Stimulated activated naive CD8-positive, alpha-beta T cell treated with anti-CD3 and anti-CD28 coated beads, Interleukin-15, Interleukin-2, amounts not matched to agents 100 U/mL and 50 U/mL, for 24 hours (primary cell): ENCODE measurements at regions not wholly inside any gene's neighbourhood (a gene's known extent, or its start where the extent isn't known, plus 50 kb on each side); places are given as distances from the start of the nearest gene placed in this dataset.
"Not testable (repeated sequence)": the region's sequence is repeated elsewhere in the genome, so short reads cannot be mapped to it uniquely, and the experiment has no call there.

Source experiments
- ATAC-seq: fragments of 150-1000 bp; cut with Tn5 transposase; one replicate; pipeline ENCODE4 v1.10.0; 2021
- DNase-seq: peaks from one replicate; pipeline ENCODE4 v3.0.0; 2021

GRCh38 chr6:159642995-159643394 is 50.0 kb downstream of the SOD2 start:
- DNase-seq: no peak
- no peak for ATAC-seq

- ATAC-seq (no peak), DNase-seq (no peak)
Measured at GRCh38 chr6:159642481-159642880, 50.6 kb downstream of the SOD2 start.

- DNase-seq: no peak
- no peak for ATAC-seq
Measured at GRCh38 chr6:159640722-159641482, 52.1 kb downstream of the SOD2 start.

- DNase-seq (no peak), ATAC-seq (no peak)
Measured at GRCh38 chr6:159640322-159640721, 52.7 kb downstream of the SOD2 start.

- ATAC-seq (no peak), DNase-seq (no peak)
Measured at GRCh38 chr6:159639721-159640120, 53.3 kb downstream of the SOD2 start.

GRCh38 chr6:159633196-159633595 is 59.8 kb downstream of the SOD2 start:
- DNase-seq (no peak), ATAC-seq (no peak)

GRCh38 chr6:159631886-159632285 is 61.2 kb downstream of the SOD2 start:
- no peak for DNase-seq
- no peak for ATAC-seq

- no peak for DNase-seq
- no peak for ATAC-seq
Measured at GRCh38 chr6:159627939-159628338, 65.1 kb downstream of the SOD2 start.

GRCh38 chr6:159626506-159626905 is 66.5 kb downstream of the SOD2 start:
- DNase-seq, ATAC-seq: not testable (repeated sequence)

- ATAC-seq (no peak), DNase-seq (no peak)
Measured at GRCh38 chr6:159623156-159623555, 69.9 kb downstream of the SOD2 start.

- DNase-seq (no peak), ATAC-seq (no peak)
Measured at GRCh38 chr6:159620947-159621346, 72.1 kb downstream of the SOD2 start.

GRCh38 chr6:159617444-159617843 is 75.6 kb downstream of the SOD2 start:
- DNase-seq (no peak), ATAC-seq (no peak)

- ATAC-seq: no peak
Measured at GRCh38 chr6:159616456-159616855, 76.6 kb downstream of the SOD2 start.

GRCh38 chr6:159615918-159616317 is 77.1 kb downstream of the SOD2 start:
- DNase-seq (no peak), ATAC-seq (no peak)

More at GRCh38 chr6:159616456-159616855, 76.6 kb downstream of the SOD2 start:
- no peak for DNase-seq

- DNase-seq (no peak), ATAC-seq (no peak)
Measured at GRCh38 chr6:159610881-159611280, 82.2 kb downstream of the SOD2 start.

- DNase-seq (no peak), ATAC-seq (no peak)
Measured at GRCh38 chr6:159609652-159610178, 83.3 kb downstream of the SOD2 start.

- DNase-seq (no peak), ATAC-seq (no peak)
Measured at GRCh38 chr6:159608961-159609651, 83.9 kb downstream of the SOD2 start.

- ATAC-seq (no peak), DNase-seq (no peak)
Measured at GRCh38 chr6:159606786-159607185, 86.3 kb downstream of the SOD2 start.

GRCh38 chr6:159604443-159604956 is 88.5 kb downstream of the SOD2 start:
- DNase-seq (no peak), ATAC-seq (no peak)

- ATAC-seq (no peak), DNase-seq (no peak)
Measured at GRCh38 chr6:159602431-159603041, 90.5 kb downstream of the SOD2 start.

GRCh38 chr6:159601211-159601610 is 91.8 kb downstream of the SOD2 start:
- DNase-seq: no peak
- no peak for ATAC-seq

- DNase-seq (peak; percentile 21), ATAC-seq (peak; percentile 56)
Measured at GRCh38 chr6:159595173-159595572, 97.9 kb downstream of the SOD2 start.

- DNase-seq (no peak), ATAC-seq (peak; percentile 87)
Measured at GRCh38 chr6:159594750-159595117, 98.3 kb downstream of the SOD2 start.
